ENCODE measurements at regions not wholly inside any gene's neighbourhood (a gene's known extent, or its start where the extent isn't known, plus 50 kb on each side); places are given as distances from the start of the nearest gene placed in this dataset.

DNA sequence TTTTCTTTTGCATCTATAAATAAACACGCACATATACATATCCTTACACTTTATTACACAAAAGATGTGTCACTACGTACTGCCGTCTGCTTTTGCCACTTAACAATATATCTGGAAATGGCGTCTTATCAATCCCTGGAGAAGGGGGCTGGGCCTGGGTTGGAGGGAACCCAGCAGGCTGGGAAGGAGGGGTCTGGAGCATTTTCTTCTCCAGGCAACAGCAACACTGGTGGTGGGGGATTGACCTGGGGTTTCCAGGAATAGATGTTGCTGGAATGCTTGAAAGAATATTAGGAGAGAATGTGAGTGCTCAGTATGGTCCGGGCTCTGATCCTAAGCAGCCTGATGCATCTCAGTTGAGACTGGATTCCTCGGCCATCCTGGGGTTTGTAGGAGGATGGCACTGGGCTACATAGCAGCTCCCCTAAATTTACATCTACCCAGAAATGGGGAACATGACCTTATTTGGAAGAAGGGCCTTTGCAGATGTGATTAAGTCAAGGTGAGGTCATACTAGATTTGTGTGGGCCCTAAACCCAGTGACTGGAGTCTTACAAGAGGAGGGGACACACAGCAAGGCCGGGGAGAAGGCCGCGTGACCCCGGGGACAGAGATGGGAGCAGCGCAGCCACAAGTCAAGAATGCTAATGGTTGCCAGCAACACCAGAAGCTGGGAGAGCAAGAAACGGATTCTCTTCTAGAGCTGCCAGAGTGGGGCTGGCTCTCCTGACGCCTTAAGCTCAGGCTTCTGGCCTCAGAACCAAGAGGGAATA lies 98.6 kb downstream of the SIK1 start:
- dilution Hi-C loops (cut with MboI; ENCODE audit: extremely low pct_ligation_motif_present, low sequenced_read_pairs): no loop called here
- no TSS peak for BruUV-seq (replicated peaks)
- POLR2A ChIA-PET: no interaction called here

DNA sequence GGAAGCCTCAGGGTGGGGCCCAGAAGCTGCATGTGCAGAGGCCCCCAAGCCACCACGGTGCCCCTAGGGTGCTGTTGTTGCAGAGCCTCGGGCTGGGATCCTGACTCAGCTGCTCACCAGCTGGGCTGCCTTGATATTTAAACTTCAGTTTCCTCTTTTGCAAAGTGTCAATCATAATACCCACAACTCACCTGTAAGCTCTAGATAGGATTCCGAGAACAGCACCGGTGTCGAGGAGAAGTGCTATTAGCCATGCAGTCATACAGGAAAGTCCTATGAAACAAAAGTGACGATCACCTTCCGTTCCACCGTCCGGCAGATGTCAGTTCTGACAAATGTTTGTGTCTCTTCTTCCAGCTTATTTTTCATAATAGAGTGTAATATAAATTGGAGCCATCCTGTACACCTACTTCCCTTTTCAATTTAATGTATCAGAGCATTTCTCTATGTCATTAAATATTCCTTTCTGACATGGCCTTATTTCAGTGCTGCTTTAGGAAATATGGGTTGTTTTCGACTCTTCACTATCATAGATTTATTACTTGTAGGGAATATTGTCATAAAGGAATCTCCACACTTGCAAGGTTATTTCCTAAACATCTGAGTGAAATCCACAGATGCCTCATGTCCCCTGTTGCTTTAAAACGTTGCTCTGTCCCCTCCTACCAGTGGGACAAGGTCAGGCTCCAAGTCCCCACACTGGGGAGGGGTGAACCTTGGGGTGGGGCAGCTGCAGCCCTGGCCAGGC lies 100.8 kb downstream of the SIK1 start:
- no TSS peak for BruUV-seq (replicated peaks)
- POLR2A ChIA-PET: no interaction called here
- dilution Hi-C loops (cut with MboI; ENCODE audit: extremely low pct_ligation_motif_present, low sequenced_read_pairs) (no loop called here), intact Hi-C loops (cut with micrococcal nuclease) (no loop called here)
- H3K27me3 ChIP-seq (ENCODE audit: control insufficient read depth in 2 of 2, insufficient read depth in 2 of 2, low read length in 2 of 2): no peaks in the 10 kb centered on the region
- CTCF ChIA-PET: no interaction called here
- no peak overlapping the region for H3K27ac ChIP-seq (ENCODE audit: insufficient read depth, low read depth, low read length)
- no peaks in the 10 kb centered on the region for H3K4me1 ChIP-seq (ENCODE audit: control insufficient read depth, extremely low read depth, insufficient read depth, low read length)
- no peak for DNase-seq (ENCODE audit: low read depth, low spot score)
- H4K20me1 ChIP-seq (replicated peaks; ENCODE audit: control insufficient read depth, extremely low read depth, insufficient read depth, low read length): no peaks in the 10 kb centered on the region
- H3K79me2 ChIP-seq (ENCODE audit: control insufficient read depth, insufficient read depth, low read length): no peaks in the 10 kb centered on the region
- H3K9me1 ChIP-seq (replicated peaks; ENCODE audit: control insufficient read depth, extremely low read depth, insufficient read depth, low read length): no peaks in the 10 kb centered on the region
- H3K9me3 ChIP-seq (replicated peaks; ENCODE audit: control insufficient read depth, insufficient read depth, low read length): no peaks in the 10 kb centered on the region
- H3K4me3 ChIP-seq (replicated peaks in 1 of 3; ENCODE audit: insufficient read depth in 1 of 3, low read depth in 1 of 3, low read length in 3 of 3): no peak overlapping the region
- H3K36me3 ChIP-seq (ENCODE audit: control insufficient read depth in 2 of 2, extremely low read depth in 1 of 2, insufficient read depth in 2 of 2, low read length in 2 of 2): no peaks in the 10 kb centered on the region
- H3K4me2 ChIP-seq (ENCODE audit: insufficient read depth, low read length): no peak overlapping the region
- no peak overlapping the region for H3K9ac ChIP-seq (replicated peaks; ENCODE audit: extremely low read depth, insufficient read depth, low read length)
- no peak overlapping the region for H2AFZ ChIP-seq (ENCODE audit: low read depth, low read length)
- TF ChIP-seq EZH2 (IDR thresholded peaks at IDR 0.05; ENCODE audit: borderline replicate concordance, low read depth, low read length, severe bottlenecking): no peak
- TF ChIP-seq, protein P1, sequence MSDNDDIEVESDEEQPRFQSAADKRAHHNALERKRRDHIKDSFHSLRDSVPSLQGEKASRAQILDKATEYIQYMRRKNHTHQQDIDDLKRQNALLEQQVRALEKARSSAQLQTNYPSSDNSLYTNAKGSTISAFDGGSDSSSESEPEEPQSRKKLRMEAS (IDR thresholded peaks at IDR 0.05; ENCODE audit: insufficient read depth, insufficient read length): no peak
- no peak for TF ChIP-seq POLR2AphosphoS5 (IDR thresholded peaks at IDR 0.05; ENCODE audit: insufficient read depth, low read depth, low read length)
- no peak for TF ChIP-seq MYC (IDR thresholded peaks at IDR 0.05; ENCODE audit: low read depth, low read length)
- no peak for FAIRE-seq

More for the DNA sequence above, 98.6 kb downstream of the SIK1 start:
- TF ChIP-seq JUN (IDR thresholded peaks at IDR 0.05; ENCODE audit: borderline replicate concordance, insufficient read depth, insufficient read length, low read depth) (no peak), FOS (IDR thresholded peaks at IDR 0.05; ENCODE audit: borderline replicate concordance, insufficient read depth, low read length) (no peak)
- H3K79me2 ChIP-seq (ENCODE audit: control insufficient read depth, insufficient read depth, low read length): no peaks in the 10 kb centered on the region
- DNase-seq (ENCODE audit: low read depth, low spot score): no peak
- no peak overlapping the region for H2AFZ ChIP-seq (ENCODE audit: low read depth, low read length)
- no peaks in the 10 kb centered on the region for H3K36me3 ChIP-seq (ENCODE audit: control insufficient read depth in 2 of 2, extremely low read depth in 1 of 2, insufficient read depth in 2 of 2, low read length in 2 of 2)
- intact Hi-C loops (cut with micrococcal nuclease): no loop called here
- H3K9me3 ChIP-seq (replicated peaks; ENCODE audit: control insufficient read depth, insufficient read depth, low read length): no peaks in the 10 kb centered on the region
- no peak overlapping the region for H3K27ac ChIP-seq (ENCODE audit: insufficient read depth, low read depth, low read length)
- no peaks in the 10 kb centered on the region for H4K20me1 ChIP-seq (replicated peaks; ENCODE audit: control insufficient read depth, extremely low read depth, insufficient read depth, low read length)
- no peak overlapping the region for H3K4me2 ChIP-seq (ENCODE audit: insufficient read depth, low read length)
- H3K4me3 ChIP-seq (replicated peaks in 1 of 3; ENCODE audit: insufficient read depth in 1 of 3, low read depth in 1 of 3, low read length in 3 of 3): no peak overlapping the region
- H3K9me1 ChIP-seq (replicated peaks; ENCODE audit: control insufficient read depth, extremely low read depth, insufficient read depth, low read length): no peaks in the 10 kb centered on the region
- H3K27me3 ChIP-seq (ENCODE audit: control insufficient read depth in 2 of 2, insufficient read depth in 2 of 2, low read length in 2 of 2): no peaks in the 10 kb centered on the region
- CTCF ChIA-PET: no interaction called here
- FAIRE-seq: no peak
- H3K4me1 ChIP-seq (ENCODE audit: control insufficient read depth, extremely low read depth, insufficient read depth, low read length): peaks cover 16% of the 10 kb centered on the region
- no peak overlapping the region for H3K9ac ChIP-seq (replicated peaks; ENCODE audit: extremely low read depth, insufficient read depth, low read length)
